Esophagus muscularis mucosa (tissue), 4 donors: ENCODE measurements at regions not wholly inside any gene's neighbourhood (a gene's known extent, or its start where the extent isn't known, plus 50 kb on each side); places are given as distances from the start of the nearest gene placed in this dataset.

Experiments used
- DNase-seq: peaks from one replicate; pipeline ENCODE4 v3.0.0-alpha.2; 2017; ENCODE audit errors: extremely low spot score
- H3K27ac ChIP-seq, 4 donors: fragments of 200-600 bp; sonication (generic); replicated peaks in 1 of 4; 1 replicate in 3 of 4; 2 replicates in 1 of 4; pipeline ENCODE4 v1.5.1; 2016 to 2019; ENCODE audit warnings: mild to moderate bottlenecking in 1 of 4
- H3K27me3 ChIP-seq, 4 donors: fragments of 200-600 bp; sonication (generic); one replicate each; pipeline versions ENCODE4 v1.5.1 to v1.6.0; 2016 to 2019
- H3K36me3 ChIP-seq, 4 donors: fragments of 200-600 bp; sonication (generic); one replicate each; pipeline ENCODE4 v1.5.1; 2016 to 2019
- H3K4me1 ChIP-seq, 4 donors: fragments of 200-600 bp; sonication (generic); one replicate each; pipeline ENCODE4 v1.5.1; 2016 to 2019
- H3K4me3 ChIP-seq, 4 donors: fragments of 200-600 bp; sonication (generic); 1 replicate in 2 of 4; 2 replicates in 2 of 4; pipeline ENCODE4 v1.5.1; 2016 to 2019; ENCODE audit warnings: mild to moderate bottlenecking in 4 of 4, moderate library complexity in 1 of 4
- H3K9me3 ChIP-seq, 4 donors: fragments of 200-600 bp; sonication (generic); 1 replicate in 3 of 4; 2 replicates in 1 of 4; pipeline ENCODE4 v1.5.1; 2016 to 2019
- EP300 ChIP-seq: sonication (generic); formaldehyde crosslinking; IDR thresholded peaks from one replicate; pipeline ENCODE4 v1.6.1; 2017; ENCODE audit warnings: antibody characterized with exemption
- POLR2A ChIP-seq: fragments of 450-650 bp; IDR thresholded peaks from one replicate; pipeline ENCODE4 v1.6.1; 2017; ENCODE audit warnings: antibody characterized with exemption, moderate library complexity, mild to moderate bottlenecking, low read depth
- POLR2AphosphoS5 ChIP-seq, 2 donors: sonication (generic); formaldehyde crosslinking; IDR thresholded peaks; one replicate each; pipeline ENCODE4 v1.6.1; 2017; ENCODE audit warnings: antibody characterized with exemption in 2 of 2
- WGBS: methylation state at CpG from one replicate; pipeline ENCODE4 v1.1.5; 2018; 5-methylcytosine and 5-hydroxymethylcytosine counted together
- intact Hi-C: fragments of 100-400 bp; cut with DNase I; formaldehyde crosslinking; loops from one replicate; pipeline ENCODE4 v1.15.1; 2023
- TF ChIP-seq, protein P1 (sequence below), 3 experiments: fragments of 200-600 bp in 2 of 3; fragments of 450-650 bp in 1 of 3; sonication (generic) in 2 of 3; IDR thresholded peaks; one replicate each; pipeline ENCODE4 v1.5.1; 2017 to 2019; ENCODE audit warnings: antibody characterized with exemption in 3 of 3, mild to moderate bottlenecking in 2 of 3, moderate library complexity in 1 of 3

DNA sequence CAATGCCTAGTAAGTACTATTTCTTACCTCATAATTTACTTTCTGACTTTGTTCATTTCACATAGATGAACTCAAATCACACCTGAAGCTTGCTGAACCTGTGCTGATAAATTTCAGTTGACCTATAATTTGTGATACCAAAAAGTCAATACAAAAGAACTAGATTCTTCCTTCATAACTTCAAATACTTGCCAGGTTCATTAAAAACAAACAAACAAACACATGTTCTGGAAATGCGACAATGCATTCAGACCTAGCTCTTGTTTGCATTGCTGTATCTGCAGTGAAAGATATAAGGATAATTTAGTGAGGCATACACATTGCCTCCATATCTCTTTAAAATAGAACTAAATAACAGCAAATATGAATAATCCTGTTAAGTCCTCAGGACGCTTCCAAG is 221.3 kb downstream of the GXYLT1 start:
- Histone ChIP-seq H3K4me1 (peaks cover 0 to 1% (median under 1%) of the 10 kb centered on the region in 4 donors), H3K27ac (no peak overlapping the region), H3K27me3 (no peaks in the 10 kb centered on the region), H3K4me3 (no peak overlapping the region), H3K36me3 (no peaks in the 10 kb centered on the region), H3K9me3 (no peaks in the 10 kb centered on the region)
- no peak for DNase-seq
- intact Hi-C loops = no loop called here
- 97% methylated on average over 2 of the region's 2 CpGs for WGBS
- TF ChIP-seq POLR2A (no peak), POLR2AphosphoS5 (IDR thresholded peaks at IDR 0.05) (no peak), EP300 (no peak)
- TF ChIP-seq, protein P1, sequence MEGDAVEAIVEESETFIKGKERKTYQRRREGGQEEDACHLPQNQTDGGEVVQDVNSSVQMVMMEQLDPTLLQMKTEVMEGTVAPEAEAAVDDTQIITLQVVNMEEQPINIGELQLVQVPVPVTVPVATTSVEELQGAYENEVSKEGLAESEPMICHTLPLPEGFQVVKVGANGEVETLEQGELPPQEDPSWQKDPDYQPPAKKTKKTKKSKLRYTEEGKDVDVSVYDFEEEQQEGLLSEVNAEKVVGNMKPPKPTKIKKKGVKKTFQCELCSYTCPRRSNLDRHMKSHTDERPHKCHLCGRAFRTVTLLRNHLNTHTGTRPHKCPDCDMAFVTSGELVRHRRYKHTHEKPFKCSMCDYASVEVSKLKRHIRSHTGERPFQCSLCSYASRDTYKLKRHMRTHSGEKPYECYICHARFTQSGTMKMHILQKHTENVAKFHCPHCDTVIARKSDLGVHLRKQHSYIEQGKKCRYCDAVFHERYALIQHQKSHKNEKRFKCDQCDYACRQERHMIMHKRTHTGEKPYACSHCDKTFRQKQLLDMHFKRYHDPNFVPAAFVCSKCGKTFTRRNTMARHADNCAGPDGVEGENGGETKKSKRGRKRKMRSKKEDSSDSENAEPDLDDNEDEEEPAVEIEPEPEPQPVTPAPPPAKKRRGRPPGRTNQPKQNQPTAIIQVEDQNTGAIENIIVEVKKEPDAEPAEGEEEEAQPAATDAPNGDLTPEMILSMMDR (IDR thresholded peaks at IDR 0.05) = no peak

DNA sequence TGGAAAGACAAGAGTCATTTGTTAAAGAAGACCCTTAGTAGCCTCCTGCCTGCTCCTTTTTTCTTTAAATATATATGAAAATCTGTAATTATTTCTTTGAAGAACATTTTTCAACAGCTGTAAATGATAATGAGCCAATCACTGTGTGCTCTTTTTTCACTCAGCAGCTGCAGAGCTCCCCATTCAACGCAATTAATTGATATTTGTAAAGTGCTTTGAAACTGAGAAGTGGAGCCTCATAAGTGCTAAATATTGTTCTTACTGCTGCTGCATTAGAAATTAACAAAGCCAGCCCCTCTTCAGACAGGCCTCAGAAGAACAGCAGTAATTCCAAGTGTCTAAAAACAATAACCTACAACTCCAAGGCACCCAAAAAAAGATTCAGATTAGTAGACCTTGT is 224.3 kb downstream of the GXYLT1 start:
- Histone ChIP-seq H3K36me3 (no peaks in the 10 kb centered on the region), H3K4me1 (peaks cover 0 to 9% (median 7%) of the 10 kb centered on the region in 4 donors), H3K4me3 (no peak overlapping the region), H3K9me3 (no peaks in the 10 kb centered on the region), H3K27me3 (no peaks in the 10 kb centered on the region), H3K27ac (no peak overlapping the region)
- WGBS = 73% methylated on average over 1 of the region's 1 CpG
- intact Hi-C loops = no loop called here
- DNase-seq = no peak
- TF ChIP-seq EP300 (no peak), POLR2A (no peak), POLR2AphosphoS5 (IDR thresholded peaks at IDR 0.05) (no peak)
- TF ChIP-seq, protein P1 (IDR thresholded peaks at IDR 0.05) = no peak

DNA sequence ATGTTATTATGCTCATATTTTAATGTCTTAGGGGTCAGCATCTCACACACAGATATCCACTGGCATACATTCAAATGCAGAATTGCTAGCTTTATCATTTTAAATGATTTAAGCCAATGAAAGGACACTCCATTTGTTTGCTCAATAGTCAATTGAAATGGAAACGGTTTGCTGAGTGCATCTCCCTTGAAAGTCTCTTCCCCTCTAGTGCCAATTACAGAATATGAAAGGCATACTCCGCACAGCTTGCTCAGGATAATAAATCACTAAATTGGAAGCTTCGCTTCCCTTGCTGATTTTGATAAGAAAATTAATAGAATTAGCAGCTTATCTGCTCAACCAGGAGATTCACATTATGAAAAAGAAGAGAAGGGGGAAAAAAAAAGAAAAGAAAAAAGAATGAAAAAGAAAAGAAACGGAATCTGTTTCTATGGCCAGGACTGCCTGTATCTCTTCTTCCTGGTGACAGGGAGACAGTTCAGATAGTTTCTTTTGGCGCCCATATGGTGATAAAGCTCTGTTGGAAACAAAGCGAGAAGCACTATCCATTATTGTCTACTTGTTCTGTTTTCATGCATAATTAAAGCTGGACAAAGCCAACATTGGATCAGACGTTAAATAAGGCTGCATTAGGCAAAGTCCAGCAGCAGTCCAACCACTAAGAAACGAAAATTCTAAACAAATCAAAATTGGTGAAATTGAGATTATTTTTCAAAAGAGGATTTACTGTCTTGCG is 225.0 kb downstream of the GXYLT1 start:
- Histone ChIP-seq H3K36me3 (no peaks in the 10 kb centered on the region), H3K9me3 (no peaks in the 10 kb centered on the region), H3K4me1 (peaks cover 0 to 9% (median 7%) of the 10 kb centered on the region in 4 donors), H3K4me3 (no peak overlapping the region), H3K27me3 (no peaks in the 10 kb centered on the region), H3K27ac (no peak overlapping the region)
- TF ChIP-seq POLR2A = no peak
- no peak for TF ChIP-seq POLR2AphosphoS5 (IDR thresholded peaks at IDR 0.05)
- TF ChIP-seq EP300 = no peak
- TF ChIP-seq, protein P1 (IDR thresholded peaks at IDR 0.05) = no peak
- WGBS = 57% methylated on average over 9 of the region's 9 CpGs
- intact Hi-C loops = no loop called here
- DNase-seq = no peak

DNA sequence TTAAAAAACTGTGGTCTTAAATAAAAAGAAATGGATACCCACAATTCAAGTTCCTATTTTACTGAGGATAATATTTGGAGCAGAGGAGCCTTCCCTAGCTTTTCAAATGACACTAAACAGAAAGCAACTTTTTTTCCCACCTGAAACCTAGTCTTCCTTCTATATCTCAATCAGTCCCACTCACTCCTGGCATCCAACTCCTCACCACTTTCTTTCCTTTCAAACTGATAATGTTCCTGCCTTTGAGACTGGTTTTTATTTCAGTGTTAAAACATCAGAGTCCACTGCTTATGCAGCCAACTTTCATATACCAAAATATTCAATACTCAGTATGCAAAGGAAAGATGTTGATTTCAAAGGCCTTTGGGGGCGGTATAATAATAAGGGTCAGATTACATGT is 225.6 kb downstream of the GXYLT1 start:
- TF ChIP-seq POLR2AphosphoS5 (IDR thresholded peaks at IDR 0.05) (no peak), EP300 (no peak), POLR2A (no peak)
- TF ChIP-seq, protein P1 (IDR thresholded peaks at IDR 0.05) = no peak
- no peak for DNase-seq
- Histone ChIP-seq H3K27ac (no peak overlapping the region), H3K36me3 (no peaks in the 10 kb centered on the region), H3K4me1 (peaks cover 0 to 9% (median 7%) of the 10 kb centered on the region in 4 donors), H3K27me3 (no peaks in the 10 kb centered on the region), H3K9me3 (no peaks in the 10 kb centered on the region), H3K4me3 (no peak overlapping the region)
- intact Hi-C loops = no loop called here
- WGBS = 95% methylated on average over 1 of the region's 1 CpG

DNA sequence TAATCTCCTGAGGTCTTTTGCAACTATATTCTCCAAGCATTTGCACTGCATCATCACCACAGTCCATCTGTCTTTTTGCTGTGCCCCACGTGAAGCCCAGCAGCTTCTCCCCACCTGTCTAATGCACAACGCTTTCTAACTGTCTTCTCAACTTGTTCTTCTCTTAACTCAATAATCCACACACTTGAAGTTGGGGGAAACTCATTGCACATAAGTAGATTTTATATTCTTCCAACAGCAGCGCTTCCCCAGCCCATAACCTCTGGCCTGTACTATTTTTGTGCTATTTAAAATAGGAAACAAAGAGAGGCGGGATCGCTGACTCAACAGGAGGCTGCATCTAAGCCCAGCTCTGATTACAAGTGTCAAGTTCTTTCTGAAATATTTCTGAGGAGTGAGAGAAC is 226.7 kb downstream of the GXYLT1 start:
- no peaks in the 10 kb centered on the region for H3K9me3 ChIP-seq
- no peaks in the 10 kb centered on the region for H3K27me3 ChIP-seq
- no peak for DNase-seq
- TF ChIP-seq POLR2A (no peak), POLR2AphosphoS5 (IDR thresholded peaks at IDR 0.05) (no peak), EP300 (no peak)
- TF ChIP-seq, protein P1 (IDR thresholded peaks at IDR 0.05) = no peak
- WGBS = 30% methylated on average over 5 of the region's 5 CpGs
- no peaks in the 10 kb centered on the region for H3K36me3 ChIP-seq
- H3K4me1 ChIP-seq = peaks cover 0 to 9% (median 7%) of the 10 kb centered on the region in 4 donors
- intact Hi-C loops = no loop called here
- no peak overlapping the region for H3K27ac ChIP-seq
- H3K4me3 ChIP-seq = no peak overlapping the region
